OCI-LY7 (cell line): ENCODE measurements at regions not wholly inside any gene's neighbourhood (a gene's known extent, or its start where the extent isn't known, plus 50 kb on each side); places are given as distances from the start of the nearest gene placed in this dataset.

Experiments
- BruUV-seq: library from RNA; stranded (reverse); fragments of 400-500 nt; replicated peaks from 2 replicates; lab custom pipeline; 2021; lab: Mats Ljungman, UMichigan
- CTCF ChIA-PET: fragments of 300-600 bp; sonication (Branson Sonifier 250); formaldehyde crosslinking; loops from one replicate; lab custom pipeline; 2022; ENCODE audit warnings: antibody characterized with exemption; ENCODE audit not compliant: unreplicated experiment; lab: Charles Lee
- POLR2A ChIA-PET: fragments of 300-600 bp; sonication (Branson Sonifier 250); formaldehyde crosslinking; loops from one replicate; lab custom pipeline; 2022; ENCODE audit warnings: antibody characterized with exemption; lab: Charles Lee
- DNase-seq: peaks from one replicate; pipeline ENCODE4 v3.0.0-alpha.2; 2015; ENCODE audit warnings: low spot score
- H2AFZ ChIP-seq: fragments of 200-600 bp; sonication (generic), shearing (Covaris generic); 2 replicates; pipeline ENCODE4 v1.6.1; 2014; ENCODE audit warnings: mild to moderate bottlenecking, antibody characterized with exemption, low read length, moderate library complexity
- H3K27ac ChIP-seq: fragments of 200-600 bp; sonication (generic); 2 replicates; pipeline ENCODE4 v1.5.1; 2014; ENCODE audit warnings: mixed run types, low read depth, mild to moderate bottlenecking, moderate library complexity, low read length, inconsistent platforms; ENCODE audit not compliant: poor library complexity, severe bottlenecking
- H3K36me3 ChIP-seq: fragments of 200-600 bp; sonication (generic); 2 replicates; pipeline ENCODE4 v1.6.1; 2014; ENCODE audit warnings: mild to moderate bottlenecking, antibody characterized with exemption, low read length, moderate library complexity, mixed read lengths; ENCODE audit not compliant: insufficient read depth
- H3K4me1 ChIP-seq: fragments of 200-600 bp; sonication (generic); 2 replicates; pipeline ENCODE4 v1.5.1; 2014; ENCODE audit warnings: mild to moderate bottlenecking, low read length; ENCODE audit not compliant: insufficient read depth, poor library complexity, severe bottlenecking
- H3K4me2 ChIP-seq: fragments of 200-600 bp; sonication (generic); 2 replicates; pipeline ENCODE4 v1.6.1; 2014; ENCODE audit warnings: mild to moderate bottlenecking, low read length
- H3K4me3 ChIP-seq: fragments of 200-600 bp; sonication (generic); 2 replicates; pipeline ENCODE4 v1.5.1; 2014; ENCODE audit warnings: mild to moderate bottlenecking, low read depth, low read length; ENCODE audit not compliant: poor library complexity, severe bottlenecking
- H3K79me2 ChIP-seq: fragments of 200-600 bp; sonication (generic); 2 replicates; pipeline ENCODE4 v1.6.1; 2016; ENCODE audit warnings: low read depth, mild to moderate bottlenecking, low read length, moderate library complexity, mixed read lengths; ENCODE audit not compliant: insufficient read depth
- H3K9me2 ChIP-seq: fragments of 200-600 bp; sonication (generic); 2 replicates; pipeline ENCODE4 v1.6.1; 2016; ENCODE audit warnings: mild to moderate bottlenecking, low read length, mixed read lengths; ENCODE audit not compliant: insufficient read depth
- H3K9me3 ChIP-seq: fragments of 200-600 bp; sonication (generic); 2 replicates; pipeline ENCODE4 v1.6.1; 2014; ENCODE audit warnings: mild to moderate bottlenecking, mixed run types, low read length, mixed read lengths
- H4K20me1 ChIP-seq: fragments of 200-600 bp; sonication (generic); 2 replicates; pipeline ENCODE4 v1.6.1; 2014; ENCODE audit warnings: mild to moderate bottlenecking, antibody characterized with exemption, low read length, moderate library complexity, mixed read lengths; ENCODE audit not compliant: insufficient read depth
- CTCF ChIP-seq: fragments of 200-600 bp; sonication (generic); conservative IDR thresholded peaks from 2 replicates; pipeline ENCODE4 v1.5.1; 2014; ENCODE audit warnings: mild to moderate bottlenecking, antibody characterized with exemption, low read length, moderate library complexity, mixed read lengths
- EZH2phosphoT487 ChIP-seq: fragments of 200-600 bp; sonication (generic); IDR thresholded peaks from 2 replicates; pipeline ENCODE4 v1.6.1; 2018; ENCODE audit warnings: low read depth, borderline replicate concordance, mild to moderate bottlenecking, mixed run types, antibody characterized with exemption, low read length, moderate library complexity, mixed read lengths
- intact Hi-C: fragments of 100-400 bp; cut with micrococcal nuclease; formaldehyde crosslinking; loops from one replicate; pipeline ENCODE4 v1.10.0; 2022; ENCODE audit not compliant: unreplicated experiment

GRCh38 chr11:120007144-120007543 lies 130.8 kb downstream of the TRIM29 start:
- no peaks in the 10 kb centered on the region for H3K79me2 ChIP-seq
- no peaks in the 10 kb centered on the region for H4K20me1 ChIP-seq
- H3K27ac ChIP-seq, result no peak overlapping the region
- H3K4me3 ChIP-seq, result no peak overlapping the region
- no peak overlapping the region for H2AFZ ChIP-seq
- TF ChIP-seq EZH2phosphoT487 (no peak), CTCF (no peak)
- no peaks in the 10 kb centered on the region for H3K4me1 ChIP-seq
- ChIA-PET POLR2A (no interaction called here), CTCF (no interaction called here)
- H3K9me3 ChIP-seq, result no peaks in the 10 kb centered on the region
- no peak for DNase-seq
- no TSS peak for BruUV-seq
- H3K36me3 ChIP-seq, result no peaks in the 10 kb centered on the region
- H3K4me2 ChIP-seq, result no peak overlapping the region
- no peaks in the 10 kb centered on the region for H3K9me2 ChIP-seq
- intact Hi-C loops, result no loop called here

GRCh38 chr11:120004723-120005122 lies 133.2 kb downstream of the TRIM29 start:
- CTCF ChIA-PET, result no interaction called here
- no peaks in the 10 kb centered on the region for H3K4me1 ChIP-seq
- no peaks in the 10 kb centered on the region for H3K9me2 ChIP-seq
- H3K27ac ChIP-seq, result no peak overlapping the region
- intact Hi-C loops, result no loop called here
- no peaks in the 10 kb centered on the region for H3K9me3 ChIP-seq
- H2AFZ ChIP-seq, result no peak overlapping the region
- no peaks in the 10 kb centered on the region for H3K79me2 ChIP-seq
- no peak for TF ChIP-seq EZH2phosphoT487
- TF ChIP-seq CTCF, result no peak
- no peaks in the 10 kb centered on the region for H3K36me3 ChIP-seq
- BruUV-seq, result no TSS peak
- H3K4me3 ChIP-seq, result no peak overlapping the region
- H3K4me2 ChIP-seq, result no peak overlapping the region
- POLR2A ChIA-PET, result no interaction called here
- no peaks in the 10 kb centered on the region for H4K20me1 ChIP-seq
- DNase-seq, result no peak

- intact Hi-C loops, result no loop called here
- POLR2A ChIA-PET, result interaction anchor here (0.9 kb wide), 1 partner anchor 19 kb away, joined by 3 read pairs; no protein-coding TSS in a partner anchor
- CTCF ChIA-PET, result no interaction called here
- H2AFZ ChIP-seq, result no peak overlapping the region
- no peak overlapping the region for H3K4me2 ChIP-seq
- no peak overlapping the region for H3K27ac ChIP-seq
- no peaks in the 10 kb centered on the region for H3K36me3 ChIP-seq
- no peaks in the 10 kb centered on the region for H4K20me1 ChIP-seq
- no peaks in the 10 kb centered on the region for H3K9me2 ChIP-seq
- BruUV-seq, result no TSS peak
- TF ChIP-seq CTCF, result no peak
- TF ChIP-seq EZH2phosphoT487, result no peak
- H3K9me3 ChIP-seq, result no peaks in the 10 kb centered on the region
- H3K4me1 ChIP-seq, result no peaks in the 10 kb centered on the region
- DNase-seq, result no peak
- H3K79me2 ChIP-seq, result no peaks in the 10 kb centered on the region
- no peak overlapping the region for H3K4me3 ChIP-seq
Measured at GRCh38 chr11:120001178-120002090, 136.5 kb downstream of the TRIM29 start.
